ENCODE measurements at regions not wholly inside any gene's neighbourhood (a gene's known extent, or its start where the extent isn't known, plus 50 kb on each side); places are given as distances from the start of the nearest gene placed in this dataset.
"Not testable (repeated sequence)": the region's sequence is repeated elsewhere in the genome, so short reads cannot be mapped to it uniquely, and the experiment has no call there.

DNA sequence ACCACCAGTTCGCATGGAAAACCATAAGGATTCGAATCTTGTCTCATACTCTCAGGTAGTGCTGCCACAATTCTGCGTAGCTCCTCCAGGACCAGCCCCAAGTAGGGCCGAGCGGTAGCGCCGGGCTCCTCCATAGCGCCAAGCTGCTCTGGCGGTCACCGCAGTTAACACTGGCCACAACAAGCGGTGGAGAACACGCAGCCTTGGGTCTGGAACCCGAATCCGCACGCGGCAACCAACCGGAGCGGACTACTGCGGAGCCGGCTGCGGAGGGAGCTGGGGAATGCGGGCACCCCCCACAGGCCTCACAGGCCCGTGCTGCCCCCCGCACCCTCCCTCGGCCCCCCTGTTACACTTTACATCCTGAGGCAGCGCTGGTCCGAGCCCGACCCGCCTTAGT is 531.5 kb downstream of the STK39 start:
- TF ChIP-seq ZFP30 (CRISPR knock-in tag; IDR thresholded peaks at IDR 0.05) = no peak
- no peak for TF ChIP-seq OSR1 (CRISPR knock-in tag; IDR thresholded peaks at IDR 0.05)
- TF ChIP-seq, protein P1, sequence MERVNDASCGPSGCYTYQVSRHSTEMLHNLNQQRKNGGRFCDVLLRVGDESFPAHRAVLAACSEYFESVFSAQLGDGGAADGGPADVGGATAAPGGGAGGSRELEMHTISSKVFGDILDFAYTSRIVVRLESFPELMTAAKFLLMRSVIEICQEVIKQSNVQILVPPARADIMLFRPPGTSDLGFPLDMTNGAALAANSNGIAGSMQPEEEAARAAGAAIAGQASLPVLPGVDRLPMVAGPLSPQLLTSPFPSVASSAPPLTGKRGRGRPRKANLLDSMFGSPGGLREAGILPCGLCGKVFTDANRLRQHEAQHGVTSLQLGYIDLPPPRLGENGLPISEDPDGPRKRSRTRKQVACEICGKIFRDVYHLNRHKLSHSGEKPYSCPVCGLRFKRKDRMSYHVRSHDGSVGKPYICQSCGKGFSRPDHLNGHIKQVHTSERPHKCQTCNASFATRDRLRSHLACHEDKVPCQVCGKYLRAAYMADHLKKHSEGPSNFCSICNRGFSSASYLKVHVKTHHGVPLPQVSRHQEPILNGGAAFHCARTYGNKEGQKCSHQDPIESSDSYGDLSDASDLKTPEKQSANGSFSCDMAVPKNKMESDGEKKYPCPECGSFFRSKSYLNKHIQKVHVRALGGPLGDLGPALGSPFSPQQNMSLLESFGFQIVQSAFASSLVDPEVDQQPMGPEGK (CRISPR knock-in tag; IDR thresholded peaks at IDR 0.05; ENCODE audit: borderline replicate concordance) = no peak
- no peak for TF ChIP-seq TOX (CRISPR knock-in tag; IDR thresholded peaks at IDR 0.05; ENCODE audit: borderline replicate concordance)
- no peak for TF ChIP-seq ZNF70 (CRISPR knock-in tag; IDR thresholded peaks at IDR 0.05)
- TF ChIP-seq, protein P2, sequence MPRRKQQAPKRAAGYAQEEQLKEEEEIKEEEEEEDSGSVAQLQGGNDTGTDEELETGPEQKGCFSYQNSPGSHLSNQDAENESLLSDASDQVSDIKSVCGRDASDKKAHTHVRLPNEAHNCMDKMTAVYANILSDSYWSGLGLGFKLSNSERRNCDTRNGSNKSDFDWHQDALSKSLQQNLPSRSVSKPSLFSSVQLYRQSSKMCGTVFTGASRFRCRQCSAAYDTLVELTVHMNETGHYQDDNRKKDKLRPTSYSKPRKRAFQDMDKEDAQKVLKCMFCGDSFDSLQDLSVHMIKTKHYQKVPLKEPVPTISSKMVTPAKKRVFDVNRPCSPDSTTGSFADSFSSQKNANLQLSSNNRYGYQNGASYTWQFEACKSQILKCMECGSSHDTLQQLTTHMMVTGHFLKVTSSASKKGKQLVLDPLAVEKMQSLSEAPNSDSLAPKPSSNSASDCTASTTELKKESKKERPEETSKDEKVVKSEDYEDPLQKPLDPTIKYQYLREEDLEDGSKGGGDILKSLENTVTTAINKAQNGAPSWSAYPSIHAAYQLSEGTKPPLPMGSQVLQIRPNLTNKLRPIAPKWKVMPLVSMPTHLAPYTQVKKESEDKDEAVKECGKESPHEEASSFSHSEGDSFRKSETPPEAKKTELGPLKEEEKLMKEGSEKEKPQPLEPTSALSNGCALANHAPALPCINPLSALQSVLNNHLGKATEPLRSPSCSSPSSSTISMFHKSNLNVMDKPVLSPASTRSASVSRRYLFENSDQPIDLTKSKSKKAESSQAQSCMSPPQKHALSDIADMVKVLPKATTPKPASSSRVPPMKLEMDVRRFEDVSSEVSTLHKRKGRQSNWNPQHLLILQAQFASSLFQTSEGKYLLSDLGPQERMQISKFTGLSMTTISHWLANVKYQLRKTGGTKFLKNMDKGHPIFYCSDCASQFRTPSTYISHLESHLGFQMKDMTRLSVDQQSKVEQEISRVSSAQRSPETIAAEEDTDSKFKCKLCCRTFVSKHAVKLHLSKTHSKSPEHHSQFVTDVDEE (CRISPR knock-in tag; IDR thresholded peaks at IDR 0.05) = no peak
- no peak for TF ChIP-seq ZFP3 (CRISPR knock-in tag; IDR thresholded peaks at IDR 0.05)
- TF ChIP-seq, protein P3, sequence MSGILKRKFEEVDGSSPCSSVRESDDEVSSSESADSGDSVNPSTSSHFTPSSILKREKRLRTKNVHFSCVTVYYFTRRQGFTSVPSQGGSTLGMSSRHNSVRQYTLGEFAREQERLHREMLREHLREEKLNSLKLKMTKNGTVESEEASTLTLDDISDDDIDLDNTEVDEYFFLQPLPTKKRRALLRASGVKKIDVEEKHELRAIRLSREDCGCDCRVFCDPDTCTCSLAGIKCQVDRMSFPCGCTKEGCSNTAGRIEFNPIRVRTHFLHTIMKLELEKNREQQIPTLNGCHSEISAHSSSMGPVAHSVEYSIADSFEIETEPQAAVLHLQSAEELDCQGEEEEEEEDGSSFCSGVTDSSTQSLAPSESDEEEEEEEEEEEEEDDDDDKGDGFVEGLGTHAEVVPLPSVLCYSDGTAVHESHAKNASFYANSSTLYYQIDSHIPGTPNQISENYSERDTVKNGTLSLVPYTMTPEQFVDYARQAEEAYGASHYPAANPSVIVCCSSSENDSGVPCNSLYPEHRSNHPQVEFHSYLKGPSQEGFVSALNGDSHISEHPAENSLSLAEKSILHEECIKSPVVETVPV (CRISPR knock-in tag; IDR thresholded peaks at IDR 0.05) = no peak
- TF ChIP-seq PPARA (CRISPR knock-in tag; IDR thresholded peaks at IDR 0.05; ENCODE audit: borderline replicate concordance) = no peak
- TF ChIP-seq, protein P4, sequence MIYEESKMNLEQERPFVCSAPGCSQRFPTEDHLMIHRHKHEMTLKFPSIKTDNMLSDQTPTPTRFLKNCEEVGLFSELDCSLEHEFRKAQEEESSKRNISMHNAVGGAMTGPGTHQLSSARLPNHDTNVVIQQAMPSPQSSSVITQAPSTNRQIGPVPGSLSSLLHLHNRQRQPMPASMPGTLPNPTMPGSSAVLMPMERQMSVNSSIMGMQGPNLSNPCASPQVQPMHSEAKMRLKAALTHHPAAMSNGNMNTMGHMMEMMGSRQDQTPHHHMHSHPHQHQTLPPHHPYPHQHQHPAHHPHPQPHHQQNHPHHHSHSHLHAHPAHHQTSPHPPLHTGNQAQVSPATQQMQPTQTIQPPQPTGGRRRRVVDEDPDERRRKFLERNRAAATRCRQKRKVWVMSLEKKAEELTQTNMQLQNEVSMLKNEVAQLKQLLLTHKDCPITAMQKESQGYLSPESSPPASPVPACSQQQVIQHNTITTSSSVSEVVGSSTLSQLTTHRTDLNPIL (CRISPR knock-in tag; IDR thresholded peaks at IDR 0.05; ENCODE audit: low read depth) = no peak
- no peak for TF ChIP-seq ARNTL (CRISPR knock-in tag; IDR thresholded peaks at IDR 0.05; ENCODE audit: borderline replicate concordance, low read depth)
- no peak for TF ChIP-seq ZNF8 (CRISPR knock-in tag; IDR thresholded peaks at IDR 0.05)
- no peak for TF ChIP-seq ZC3H10 (CRISPR knock-in tag; IDR thresholded peaks at IDR 0.05)
- no peak for TF ChIP-seq ESRRG (CRISPR knock-in tag; IDR thresholded peaks at IDR 0.05)
- TF ChIP-seq, protein P5, sequence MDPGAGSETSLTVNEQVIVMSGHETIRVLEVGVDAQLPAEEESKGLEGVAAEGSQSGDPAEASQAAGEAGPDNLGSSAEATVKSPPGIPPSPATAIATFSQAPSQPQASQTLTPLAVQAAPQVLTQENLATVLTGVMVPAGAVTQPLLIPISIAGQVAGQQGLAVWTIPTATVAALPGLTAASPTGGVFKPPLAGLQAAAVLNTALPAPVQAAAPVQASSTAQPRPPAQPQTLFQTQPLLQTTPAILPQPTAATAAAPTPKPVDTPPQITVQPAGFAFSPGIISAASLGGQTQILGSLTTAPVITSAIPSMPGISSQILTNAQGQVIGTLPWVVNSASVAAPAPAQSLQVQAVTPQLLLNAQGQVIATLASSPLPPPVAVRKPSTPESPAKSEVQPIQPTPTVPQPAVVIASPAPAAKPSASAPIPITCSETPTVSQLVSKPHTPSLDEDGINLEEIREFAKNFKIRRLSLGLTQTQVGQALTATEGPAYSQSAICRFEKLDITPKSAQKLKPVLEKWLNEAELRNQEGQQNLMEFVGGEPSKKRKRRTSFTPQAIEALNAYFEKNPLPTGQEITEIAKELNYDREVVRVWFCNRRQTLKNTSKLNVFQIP (CRISPR knock-in tag; IDR thresholded peaks at IDR 0.05; ENCODE audit: borderline replicate concordance, low read depth) = no peak
- no peak for ATAC-seq

DNA sequence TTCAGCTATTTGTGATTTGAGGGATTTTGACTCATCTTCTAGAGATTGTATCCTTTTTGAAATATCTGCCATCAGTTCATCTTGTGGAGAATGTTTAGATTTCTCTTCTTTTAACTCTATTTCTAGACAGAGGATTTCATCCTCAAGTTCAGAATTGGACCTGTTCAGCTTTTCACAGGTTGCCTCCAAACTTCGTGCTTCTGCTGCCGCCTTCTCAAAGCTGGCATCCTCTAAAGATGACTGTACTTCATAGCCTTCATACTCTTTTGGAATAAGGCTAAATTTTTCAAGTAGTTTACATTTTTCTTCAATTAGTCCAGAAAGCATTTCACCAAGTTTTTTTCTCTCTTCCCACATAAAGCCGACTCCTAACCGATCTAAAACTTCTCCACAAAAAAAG is 531.9 kb downstream of the STK39 start:
- not testable (repeated sequence) for ATAC-seq

DNA sequence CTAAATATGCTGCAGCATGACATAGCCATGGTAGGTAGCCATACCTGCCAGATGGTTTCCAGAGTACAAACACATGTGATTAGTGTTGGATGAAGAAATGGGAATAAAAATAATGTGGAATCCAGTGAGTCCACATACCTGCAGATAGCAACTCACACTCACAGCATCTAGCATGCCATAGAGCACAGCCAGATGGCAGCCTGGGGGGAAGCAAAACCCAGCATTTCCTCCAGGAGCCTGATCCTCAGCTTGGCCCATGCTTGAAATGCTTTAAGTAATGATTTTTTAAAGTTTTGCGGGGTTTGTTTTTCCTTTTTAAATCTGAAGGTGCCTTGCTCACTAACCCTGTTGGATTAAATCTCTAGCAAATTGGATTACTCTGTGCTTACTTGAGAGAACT is 535.1 kb downstream of the STK39 start:
- no peak for ATAC-seq
- TF ChIP-seq, protein P5 (CRISPR knock-in tag; IDR thresholded peaks at IDR 0.05; ENCODE audit: borderline replicate concordance, low read depth) = no peak
- TF ChIP-seq TOX (CRISPR knock-in tag; IDR thresholded peaks at IDR 0.05; ENCODE audit: borderline replicate concordance) (no peak), PPARA (CRISPR knock-in tag; IDR thresholded peaks at IDR 0.05; ENCODE audit: borderline replicate concordance) (no peak), ZNF8 (CRISPR knock-in tag; IDR thresholded peaks at IDR 0.05) (no peak), ZNF70 (CRISPR knock-in tag; IDR thresholded peaks at IDR 0.05) (no peak), ZFP30 (CRISPR knock-in tag; IDR thresholded peaks at IDR 0.05) (no peak), SNAI2 (CRISPR knock-in tag; IDR thresholded peaks at IDR 0.05) (no peak), ZNF565 (CRISPR knock-in tag; conservative IDR thresholded peaks at IDR 0.05; ENCODE audit: low read depth) (no peak), BACH2 (CRISPR knock-in tag; IDR thresholded peaks at IDR 0.05; ENCODE audit: borderline replicate concordance) (no peak), CSDC2 (CRISPR knock-in tag; IDR thresholded peaks at IDR 0.05) (no peak), ZFP3 (CRISPR knock-in tag; IDR thresholded peaks at IDR 0.05) (no peak), RARB (CRISPR knock-in tag; IDR thresholded peaks at IDR 0.05) (no peak), ZC3H10 (CRISPR knock-in tag; IDR thresholded peaks at IDR 0.05) (no peak), GLIS3 (CRISPR knock-in tag; IDR thresholded peaks at IDR 0.05) (no peak), ARNTL (CRISPR knock-in tag; IDR thresholded peaks at IDR 0.05; ENCODE audit: borderline replicate concordance, low read depth) (no peak)
- TF ChIP-seq, protein P3 (CRISPR knock-in tag; IDR thresholded peaks at IDR 0.05) = no peak
- TF ChIP-seq, protein P2 (CRISPR knock-in tag; IDR thresholded peaks at IDR 0.05) = no peak

Measured in SK-N-SH treated with all-trans-retinoic acid at 6 μM for 48 hours (cell line).